GM23248 (cell line): ENCODE measurements at regions not wholly inside any gene's neighbourhood (a gene's known extent, or its start where the extent isn't known, plus 50 kb on each side); places are given as distances from the start of the nearest gene placed in this dataset.

ENCODE experiments used
- EZH2 ChIP-seq: fragments of 200-600 bp; sonication (generic); IDR thresholded peaks from 2 replicates; pipeline ENCODE4 v1.6.1; 2018; ENCODE audit warnings: antibody characterized with exemption, mild to moderate bottlenecking; ENCODE audit not compliant: insufficient read depth, poor library complexity, severe bottlenecking
- EZH2phosphoT487 ChIP-seq: fragments of 200-600 bp; sonication (generic); IDR thresholded peaks from 2 replicates; pipeline ENCODE4 v1.6.1; 2018; ENCODE audit warnings: antibody characterized with exemption, moderate library complexity, mild to moderate bottlenecking, low read depth; ENCODE audit not compliant: insufficient read depth

GRCh38 chr11:130802567-130802966 is 113.7 kb downstream of the SNX19 start:
- TF ChIP-seq EZH2 = no peak
- TF ChIP-seq EZH2phosphoT487 = no peak
